ENCODE measurements at regions not wholly inside any gene's neighbourhood (a gene's known extent, or its start where the extent isn't known, plus 50 kb on each side); places are given as distances from the start of the nearest gene placed in this dataset.

DNA sequence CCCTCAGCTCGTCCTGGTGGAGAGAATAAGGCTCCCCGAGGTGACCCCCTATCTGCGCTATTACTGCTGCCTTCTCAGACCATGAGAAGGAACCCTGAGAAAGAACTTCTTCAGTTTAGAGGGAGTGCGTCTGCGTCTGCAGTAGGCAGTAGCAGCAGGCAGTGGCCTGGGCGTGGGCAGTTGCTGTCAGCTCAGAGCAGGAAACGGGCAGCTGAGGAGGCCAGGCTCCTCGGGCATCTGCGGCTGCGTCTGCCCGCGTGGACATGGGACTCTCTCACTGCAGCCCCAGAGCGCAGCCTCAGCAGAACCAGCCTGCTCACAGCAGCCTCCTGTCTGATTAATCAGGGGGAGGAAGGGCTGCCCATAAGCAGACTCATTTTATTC is 49.8 kb upstream of the FCN1 start:
- no peak for TF ChIP-seq CTCF (IDR thresholded peaks at IDR 0.05)
- TF ChIP-seq POLR2A (IDR thresholded peaks at IDR 0.05): no peak
